Ascending aorta (tissue), 2 donors: ENCODE measurements at regions not wholly inside any gene's neighbourhood (a gene's known extent, or its start where the extent isn't known, plus 50 kb on each side); places are given as distances from the start of the nearest gene placed in this dataset.
"Not testable (repeated sequence)": the region's sequence is repeated elsewhere in the genome, so short reads cannot be mapped to it uniquely, and the experiment has no call there.

Source experiments
- DNase-seq, 2 donors: peaks; one replicate each; pipeline ENCODE4 v3.0.0-alpha.2; 2019; ENCODE audit warnings: low spot score in 2 of 2
- H3K27ac ChIP-seq, 2 donors: fragments of 200-600 bp; sonication (generic); one replicate each; pipeline ENCODE4 v1.5.1; 2016 to 2017; ENCODE audit warnings: mild to moderate bottlenecking in 1 of 2
- H3K27me3 ChIP-seq: fragments of 200-600 bp; sonication (generic); one replicate; pipeline ENCODE4 v1.5.1; 2017
- H3K36me3 ChIP-seq, 2 donors: fragments of 200-600 bp; sonication (generic); one replicate each; pipeline ENCODE4 v1.5.1; 2016
- H3K4me1 ChIP-seq, 2 donors: fragments of 200-600 bp; sonication (generic); one replicate each; pipeline ENCODE4 v1.5.1; 2016 to 2017; ENCODE audit warnings: mild to moderate bottlenecking in 1 of 2
- H3K4me3 ChIP-seq, 2 donors: fragments of 200-600 bp; sonication (generic); one replicate each; pipeline ENCODE4 v1.5.1; 2016 to 2017; ENCODE audit warnings: mild to moderate bottlenecking in 1 of 2
- H3K9me3 ChIP-seq, 2 donors: fragments of 200-600 bp; sonication (generic); one replicate each; pipeline ENCODE4 v1.5.1; 2016
- CTCF ChIP-seq, 3 experiments: fragments of 200-600 bp in 2 of 3; fragments of 450-650 bp in 1 of 3; sonication (generic) in 2 of 3; IDR thresholded peaks; one replicate each; pipeline ENCODE4 v1.5.1; 2016 to 2019; ENCODE audit warnings: antibody characterized with exemption in 3 of 3, mild to moderate bottlenecking in 1 of 3, moderate library complexity in 1 of 3
- intact Hi-C: fragments of 100-400 bp; cut with DNase I; formaldehyde crosslinking; loops from one replicate; pipeline ENCODE4 v1.15.1; 2023

- no peak overlapping the region for H3K4me3 ChIP-seq
- no peaks in the 10 kb centered on the region for H3K4me1 ChIP-seq
- no peak for TF ChIP-seq CTCF (IDR thresholded peaks at IDR 0.05)
- no peak for DNase-seq
- intact Hi-C loops, result no loop called here
- no peak overlapping the region for H3K27ac ChIP-seq
- H3K9me3 ChIP-seq, result no peaks in the 10 kb centered on the region
- H3K27me3 ChIP-seq, result no peaks in the 10 kb centered on the region
- no peaks in the 10 kb centered on the region for H3K36me3 ChIP-seq
Measured at GRCh38 chr10:21343087-21343486, 182.4 kb downstream of the SKIDA1 start.

- H3K4me3 ChIP-seq, H3K9me3 ChIP-seq, H3K27me3 ChIP-seq, H3K36me3 ChIP-seq, DNase-seq, intact Hi-C loops, H3K4me1 ChIP-seq, H3K27ac ChIP-seq: not testable (repeated sequence)
Measured at GRCh38 chr10:21342499-21342898, 183.0 kb downstream of the SKIDA1 start.

GRCh38 chr10:21340331-21340730, 185.2 kb downstream of the SKIDA1 start:
- Histone ChIP-seq H3K27me3 (no peaks in the 10 kb centered on the region), H3K4me3 (no peak overlapping the region), H3K4me1 (peaks cover 2 to 13% of the 10 kb centered on the region in 2 donors), H3K36me3 (no peaks in the 10 kb centered on the region), H3K9me3 (no peaks in the 10 kb centered on the region), H3K27ac (no peak overlapping the region)
- TF ChIP-seq CTCF (IDR thresholded peaks at IDR 0.05), result no peak
- DNase-seq, result no peak
- intact Hi-C loops, result no loop called here

GRCh38 chr10:21337171-21337792, 188.2 kb downstream of the SKIDA1 start:
- intact Hi-C loops, result loop anchor here (10.0 kb wide), 2 partner anchors 978 to 1758 kb away; partner anchors contain the start of genes COMMD3 and MSRB2
- no peaks in the 10 kb centered on the region for H3K9me3 ChIP-seq
- peaks cover 2 to 18% of the 10 kb centered on the region in 2 donors for H3K4me1 ChIP-seq
- H3K27me3 ChIP-seq, result no peaks in the 10 kb centered on the region
- H3K36me3 ChIP-seq, result no peaks in the 10 kb centered on the region
- no peak for TF ChIP-seq CTCF (IDR thresholded peaks at IDR 0.05)
- DNase-seq, result no peak
- H3K4me3 ChIP-seq, result no peak overlapping the region
- H3K27ac ChIP-seq, result no peak overlapping the region

- peaks cover 2 to 18% of the 10 kb centered on the region in 2 donors for H3K4me1 ChIP-seq
- TF ChIP-seq CTCF (IDR thresholded peaks at IDR 0.05), result no peak
- H3K4me3 ChIP-seq, result no peak overlapping the region
- H3K27ac ChIP-seq, result no peak overlapping the region
- intact Hi-C loops, result loop anchor here (10.0 kb wide), 2 partner anchors 978 to 1758 kb away; partner anchors contain the start of genes COMMD3 and MSRB2
- H3K36me3 ChIP-seq, result no peaks in the 10 kb centered on the region
- H3K27me3 ChIP-seq, result no peaks in the 10 kb centered on the region
- DNase-seq, result peak in 1 of 2 donors; percentile 75
- no peaks in the 10 kb centered on the region for H3K9me3 ChIP-seq
Measured at GRCh38 chr10:21336476-21337170, 188.9 kb downstream of the SKIDA1 start.
